Osteocyte (in vitro differentiated cells): ENCODE measurements at regions not wholly inside any gene's neighbourhood (a gene's known extent, or its start where the extent isn't known, plus 50 kb on each side); places are given as distances from the start of the nearest gene placed in this dataset.

Source experiments
- DNase-seq: peaks from one replicate; pipeline ENCODE4 v3.0.0; 2021; ENCODE audit warnings: mixed read lengths; ENCODE audit not compliant: unreplicated experiment; ENCODE audit errors: extremely low spot score
- H3K27ac Mint-ChIP-seq: one replicate; pipeline ENCODE4 v1.8.0; 2021; ENCODE audit warnings: mild to moderate bottlenecking, mixed read lengths; ENCODE audit not compliant: unreplicated experiment
- H3K27me3 Mint-ChIP-seq: one replicate; pipeline ENCODE4 v1.8.0; 2021; ENCODE audit warnings: mixed read lengths; ENCODE audit not compliant: unreplicated experiment
- H3K36me3 Mint-ChIP-seq: one replicate; pipeline ENCODE4 v1.8.0; 2021; ENCODE audit warnings: mixed read lengths; ENCODE audit not compliant: unreplicated experiment
- H3K4me1 Mint-ChIP-seq: one replicate; pipeline ENCODE4 v1.8.0; 2021; ENCODE audit warnings: mixed read lengths; ENCODE audit not compliant: unreplicated experiment
- H3K4me3 Mint-ChIP-seq: one replicate; pipeline ENCODE4 v1.8.0; 2021; ENCODE audit warnings: mild to moderate bottlenecking, moderate library complexity, mixed read lengths; ENCODE audit not compliant: unreplicated experiment
- H3K9me3 Mint-ChIP-seq: one replicate; pipeline ENCODE4 v1.8.0; 2021; ENCODE audit warnings: mixed read lengths; ENCODE audit not compliant: unreplicated experiment
- TF ChIP-seq, protein P1 (sequence below): fragments of 200-600 bp; sonication (generic); IDR thresholded peaks from 2 replicates; pipeline ENCODE4 v1.5.0; 2021; ENCODE audit warnings: antibody characterized with exemption, mild to moderate bottlenecking, moderate library complexity

- no peaks in the 10 kb centered on the region for H3K27me3 Mint-ChIP-seq
These were observed 221.0 kb downstream of the GLRX3 start for GRCh38 chr10:130357226-130357625.

DNA sequence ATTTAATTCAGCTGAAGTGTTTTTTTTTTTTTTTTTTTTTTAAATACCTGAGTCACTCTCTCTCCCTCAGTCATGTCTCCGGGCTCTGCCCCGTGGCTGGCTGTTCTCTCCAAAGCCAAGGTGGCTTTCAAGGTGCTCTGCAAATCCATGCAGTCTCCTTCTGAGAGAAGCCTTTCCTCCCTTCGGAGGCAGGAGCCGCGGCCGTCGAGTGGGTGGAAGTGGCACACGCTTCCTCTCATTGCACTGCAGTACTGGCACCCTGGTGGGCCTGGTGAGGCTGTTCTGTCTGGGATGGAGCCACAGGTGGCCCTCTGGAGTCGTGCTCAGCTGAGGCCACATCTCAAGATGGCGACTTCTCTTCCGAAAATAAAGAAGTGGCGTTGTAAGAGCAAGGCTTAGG lies 221.8 kb downstream of the GLRX3 start:
- Mint-ChIP-seq H3K4me3 (no peak overlapping the region), H3K27ac (no peak overlapping the region), H3K36me3 (no peaks in the 10 kb centered on the region), H3K27me3 (no peaks in the 10 kb centered on the region), H3K9me3 (peaks cover 31% of the 10 kb centered on the region), H3K4me1 (no peaks in the 10 kb centered on the region)
- TF ChIP-seq, protein P1, sequence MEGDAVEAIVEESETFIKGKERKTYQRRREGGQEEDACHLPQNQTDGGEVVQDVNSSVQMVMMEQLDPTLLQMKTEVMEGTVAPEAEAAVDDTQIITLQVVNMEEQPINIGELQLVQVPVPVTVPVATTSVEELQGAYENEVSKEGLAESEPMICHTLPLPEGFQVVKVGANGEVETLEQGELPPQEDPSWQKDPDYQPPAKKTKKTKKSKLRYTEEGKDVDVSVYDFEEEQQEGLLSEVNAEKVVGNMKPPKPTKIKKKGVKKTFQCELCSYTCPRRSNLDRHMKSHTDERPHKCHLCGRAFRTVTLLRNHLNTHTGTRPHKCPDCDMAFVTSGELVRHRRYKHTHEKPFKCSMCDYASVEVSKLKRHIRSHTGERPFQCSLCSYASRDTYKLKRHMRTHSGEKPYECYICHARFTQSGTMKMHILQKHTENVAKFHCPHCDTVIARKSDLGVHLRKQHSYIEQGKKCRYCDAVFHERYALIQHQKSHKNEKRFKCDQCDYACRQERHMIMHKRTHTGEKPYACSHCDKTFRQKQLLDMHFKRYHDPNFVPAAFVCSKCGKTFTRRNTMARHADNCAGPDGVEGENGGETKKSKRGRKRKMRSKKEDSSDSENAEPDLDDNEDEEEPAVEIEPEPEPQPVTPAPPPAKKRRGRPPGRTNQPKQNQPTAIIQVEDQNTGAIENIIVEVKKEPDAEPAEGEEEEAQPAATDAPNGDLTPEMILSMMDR: no peak
- DNase-seq: no peak

More at GRCh38 chr10:130357226-130357625, 221.0 kb downstream of the GLRX3 start:
- TF ChIP-seq, protein P1: no peak
- no peak for DNase-seq
- H3K4me3 Mint-ChIP-seq: no peak overlapping the region
- H3K4me1 Mint-ChIP-seq: no peaks in the 10 kb centered on the region
- no peak overlapping the region for H3K27ac Mint-ChIP-seq
- H3K36me3 Mint-ChIP-seq: no peaks in the 10 kb centered on the region
- peaks cover 31% of the 10 kb centered on the region for H3K9me3 Mint-ChIP-seq

DNA sequence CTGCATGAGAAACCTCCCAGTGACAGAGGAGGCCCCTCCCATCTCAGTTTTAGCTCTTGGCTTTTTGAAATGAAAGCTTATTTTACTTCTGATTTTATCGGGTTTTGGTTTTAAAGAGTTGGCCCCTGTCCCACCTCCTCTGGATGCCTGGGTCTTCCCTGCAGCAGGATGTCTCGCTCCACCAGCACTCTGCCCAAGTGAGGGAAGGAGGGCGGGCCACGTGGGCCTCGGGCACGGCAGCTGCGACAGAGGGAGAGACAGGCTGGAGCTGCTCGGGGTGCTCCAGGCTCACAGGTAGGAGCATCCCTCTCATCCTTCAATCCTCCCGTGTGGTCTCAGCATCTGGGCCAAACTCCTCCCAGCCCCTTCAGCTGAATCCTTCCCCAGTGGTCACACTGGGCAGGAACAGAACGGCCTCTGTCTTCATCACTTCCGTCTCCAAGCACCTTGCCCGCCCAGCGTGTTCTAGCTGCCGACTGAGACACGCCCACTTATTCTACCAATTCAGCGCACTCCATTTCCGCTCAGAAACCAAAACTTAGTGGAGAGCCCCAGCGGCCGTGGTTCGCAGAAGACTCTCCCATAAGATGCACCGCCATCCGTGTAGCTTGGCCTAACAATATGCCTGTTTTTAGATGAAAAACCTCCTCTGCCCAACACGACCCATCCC lies 222.9 kb downstream of the GLRX3 start:
- Mint-ChIP-seq H3K36me3 (no peaks in the 10 kb centered on the region), H3K9me3 (peaks cover 31% of the 10 kb centered on the region), H3K4me3 (no peak overlapping the region), H3K4me1 (no peaks in the 10 kb centered on the region), H3K27ac (no peak overlapping the region), H3K27me3 (no peaks in the 10 kb centered on the region)
- TF ChIP-seq, protein P1: no peak
- DNase-seq: no peak

GRCh38 chr10:130359711-130360110 lies 223.5 kb downstream of the GLRX3 start:
- Mint-ChIP-seq H3K27me3 (no peaks in the 10 kb centered on the region), H3K36me3 (no peaks in the 10 kb centered on the region), H3K4me3 (no peak overlapping the region), H3K27ac (no peak overlapping the region), H3K9me3 (peaks cover 33% of the 10 kb centered on the region), H3K4me1 (no peaks in the 10 kb centered on the region)
- DNase-seq: no peak
- TF ChIP-seq, protein P1: no peak

DNA sequence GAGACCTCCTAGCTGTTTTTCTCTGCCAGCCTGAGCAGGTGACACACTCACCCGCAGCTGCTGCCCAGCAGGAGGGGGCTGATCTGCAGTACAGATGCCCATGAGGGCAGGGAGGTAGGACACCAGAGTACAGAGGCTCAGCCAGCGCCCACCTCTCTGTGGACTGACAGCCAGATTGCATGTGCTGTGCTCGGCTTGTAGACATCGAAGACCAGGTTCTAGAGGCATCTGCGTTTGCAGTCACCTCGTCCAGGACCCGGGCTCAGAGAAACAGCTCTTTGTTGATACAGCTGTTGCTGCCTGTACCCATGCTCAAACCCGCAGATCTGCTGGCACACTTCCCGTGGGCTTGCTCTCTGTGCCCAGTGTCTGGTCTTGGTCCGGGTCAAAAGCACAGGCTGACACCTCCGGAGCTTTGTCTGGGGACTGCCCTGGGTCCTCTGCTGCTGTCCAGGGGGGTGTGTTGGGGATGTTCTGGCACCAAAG lies 224.7 kb downstream of the GLRX3 start:
- Mint-ChIP-seq H3K27me3 (no peaks in the 10 kb centered on the region), H3K4me3 (no peak overlapping the region), H3K27ac (no peak overlapping the region), H3K36me3 (no peaks in the 10 kb centered on the region), H3K9me3 (peaks cover 28% of the 10 kb centered on the region), H3K4me1 (no peaks in the 10 kb centered on the region)
- no peak for DNase-seq
- TF ChIP-seq, protein P1: no peak
